BJ (cell line): ENCODE measurements at regions not wholly inside any gene's neighbourhood (a gene's known extent, or its start where the extent isn't known, plus 50 kb on each side); places are given as distances from the start of the nearest gene placed in this dataset.

Experiments used
- CTCF ChIA-PET: fragments of 350-600 bp; formaldehyde crosslinking; extraction: SDS; loops from one replicate; lab custom pipeline; 2021; ENCODE audit warnings: antibody characterized with exemption, inconsistent platforms; lab: Yijun Ruan, JAX
- POLR2A ChIA-PET: fragments of 300-600 bp; sonication (Branson Sonifier 250); formaldehyde crosslinking; extraction: SDS; loops from one replicate; lab custom pipeline; 2021; ENCODE audit warnings: antibody characterized with exemption; lab: Charles Lee
- DNase-seq: peaks from one replicate; pipeline ENCODE4 v3.0.0-alpha.2; 2011; ENCODE audit warnings: low read depth
- H3K27me3 ChIP-seq: 2 replicates; pipeline ENCODE4 v1.6.0; 2011; ENCODE audit warnings: low read length; ENCODE audit not compliant: control insufficient read depth, insufficient read depth
- H3K36me3 ChIP-seq: 2 replicates; pipeline ENCODE4 v1.5.1; 2011; ENCODE audit warnings: low read length; ENCODE audit not compliant: control insufficient read depth, insufficient read depth
- H3K4me3 ChIP-seq: 2 replicates; pipeline ENCODE4 v1.5.1; 2011; ENCODE audit warnings: low read depth, mild to moderate bottlenecking, control low read depth, low read length
- CTCF ChIP-seq: IDR thresholded peaks from 2 replicates; pipeline ENCODE4 v1.5.1; 2011; ENCODE audit warnings: low read depth, mild to moderate bottlenecking, control low read depth, inconsistent platforms, low read length, moderate library complexity; ENCODE audit not compliant: insufficient read depth

GRCh38 chr5:27590503-27590902 is 552.1 kb upstream of the CDH9 start:
- no peak for DNase-seq
- no peaks in the 10 kb centered on the region for H3K36me3 ChIP-seq
- H3K4me3 ChIP-seq: no peak overlapping the region
- H3K27me3 ChIP-seq: no peaks in the 10 kb centered on the region
- CTCF ChIA-PET: no interaction called here
- TF ChIP-seq CTCF: no peak
- POLR2A ChIA-PET: no interaction called here

- CTCF ChIA-PET: no interaction called here
- TF ChIP-seq CTCF: no peak
- H3K36me3 ChIP-seq: no peaks in the 10 kb centered on the region
- DNase-seq: no peak
- no peaks in the 10 kb centered on the region for H3K27me3 ChIP-seq
- POLR2A ChIA-PET: no interaction called here
- H3K4me3 ChIP-seq: no peak overlapping the region
Measured at GRCh38 chr5:27578279-27578678, 539.9 kb upstream of the CDH9 start.

- no peak for DNase-seq
- TF ChIP-seq CTCF: no peak
- ChIA-PET POLR2A (no interaction called here), CTCF (no interaction called here)
- H3K27me3 ChIP-seq: no peaks in the 10 kb centered on the region
- H3K4me3 ChIP-seq: no peak overlapping the region
- H3K36me3 ChIP-seq: no peaks in the 10 kb centered on the region
Measured at GRCh38 chr5:27571681-27572080, 533.3 kb upstream of the CDH9 start.

- POLR2A ChIA-PET: no interaction called here
- no peak for TF ChIP-seq CTCF
- Histone ChIP-seq H3K4me3 (no peak overlapping the region), H3K27me3 (no peaks in the 10 kb centered on the region), H3K36me3 (no peaks in the 10 kb centered on the region)
- CTCF ChIA-PET: no interaction called here
- no peak for DNase-seq
Measured at GRCh38 chr5:27568811-27569210, 530.4 kb upstream of the CDH9 start.

GRCh38 chr5:27561408-27561807 is 523.0 kb upstream of the CDH9 start:
- DNase-seq: no peak
- POLR2A ChIA-PET: no interaction called here
- CTCF ChIA-PET: no interaction called here

More at GRCh38 chr5:27561408-27561807, 523.0 kb upstream of the CDH9 start:
- Histone ChIP-seq H3K4me3 (no peak overlapping the region), H3K27me3 (no peaks in the 10 kb centered on the region), H3K36me3 (no peaks in the 10 kb centered on the region)
- TF ChIP-seq CTCF: no peak
